Parathyroid adenoma (tissue), 2 donors: ENCODE measurements at regions not wholly inside any gene's neighbourhood (a gene's known extent, or its start where the extent isn't known, plus 50 kb on each side); places are given as distances from the start of the nearest gene placed in this dataset.
"Not testable (repeated sequence)": the region's sequence is repeated elsewhere in the genome, so short reads cannot be mapped to it uniquely, and the experiment has no call there.

Experiments used
- H2AFZ ChIP-seq: fragments of 300-600 bp; sonication (generic); one replicate; pipeline ENCODE4 v1.7.0; 2017; ENCODE audit warnings: antibody characterized with exemption, mild to moderate bottlenecking
- H3K27ac ChIP-seq: fragments of 300-600 bp; sonication (generic); one replicate; pipeline ENCODE4 v1.7.0; 2017
- H3K27me3 ChIP-seq: fragments of 300-600 bp; sonication (generic); one replicate; pipeline ENCODE4 v1.7.0; 2017; ENCODE audit warnings: low read length; ENCODE audit not compliant: control insufficient read depth, insufficient read depth
- H3K36me3 ChIP-seq: fragments of 300-600 bp; sonication (generic); one replicate; pipeline ENCODE4 v1.7.0; 2017; ENCODE audit warnings: low read length; ENCODE audit not compliant: control insufficient read depth, insufficient read depth
- H3K4me1 ChIP-seq: fragments of 300-600 bp; sonication (generic); one replicate; pipeline ENCODE4 v1.7.0; 2017; ENCODE audit warnings: control low read depth
- H3K4me2 ChIP-seq: fragments of 300-600 bp; sonication (generic); one replicate; pipeline ENCODE4 v1.7.0; 2017; ENCODE audit warnings: low read length
- H3K4me3 ChIP-seq: fragments of 300-600 bp; sonication (generic); one replicate; pipeline ENCODE4 v1.7.0; 2017; ENCODE audit warnings: low read depth, low read length
- H3K79me2 ChIP-seq: fragments of 300-600 bp; sonication (generic); one replicate; pipeline ENCODE4 v1.7.0; 2017; ENCODE audit warnings: control low read depth
- H3K9ac ChIP-seq: fragments of 300-600 bp; sonication (generic); one replicate; pipeline ENCODE4 v1.7.0; 2017; ENCODE audit warnings: mild to moderate bottlenecking
- H3K9me3 ChIP-seq: fragments of 300-600 bp; sonication (generic); one replicate; pipeline ENCODE4 v1.7.0; 2017; ENCODE audit warnings: low read length; ENCODE audit not compliant: control insufficient read depth
- TF ChIP-seq, protein P1 (sequence below): fragments of 300-600 bp; sonication (generic); IDR thresholded peaks from one replicate; pipeline ENCODE4 v1.7.0; 2017; ENCODE audit warnings: antibody characterized with exemption, mild to moderate bottlenecking
- donor health status: primary hyperparathyroidism.

DNA sequence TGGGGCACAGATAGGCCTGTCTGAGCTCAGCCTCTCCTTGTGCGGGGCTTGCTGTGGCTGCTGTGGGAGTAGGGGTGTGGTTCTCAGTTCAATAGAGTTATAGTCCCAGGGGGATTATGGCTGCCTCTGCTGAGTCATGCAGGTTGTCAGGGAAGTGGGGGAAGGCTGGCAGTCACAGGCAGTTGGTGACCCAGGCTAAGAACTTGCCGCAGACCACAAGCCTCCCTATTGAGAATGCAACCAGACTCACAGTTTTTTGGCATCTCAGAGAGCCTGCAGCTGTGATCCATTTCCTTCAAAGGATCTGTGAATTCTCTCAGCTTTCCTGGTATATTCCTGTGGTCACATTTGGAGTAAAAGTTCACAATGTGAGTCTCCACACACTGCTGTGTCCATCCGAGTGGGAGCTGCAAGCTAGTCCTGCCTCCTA is 364.9 kb downstream of the ZNF674 start:
- H3K4me3 ChIP-seq: no peak overlapping the region
- H3K9me3 ChIP-seq: no peaks in the 10 kb centered on the region
- no peaks in the 10 kb centered on the region for H3K27me3 ChIP-seq
- no peak overlapping the region for H3K4me2 ChIP-seq
- no peak overlapping the region for H2AFZ ChIP-seq
- no peaks in the 10 kb centered on the region for H3K36me3 ChIP-seq
- TF ChIP-seq, protein P1, sequence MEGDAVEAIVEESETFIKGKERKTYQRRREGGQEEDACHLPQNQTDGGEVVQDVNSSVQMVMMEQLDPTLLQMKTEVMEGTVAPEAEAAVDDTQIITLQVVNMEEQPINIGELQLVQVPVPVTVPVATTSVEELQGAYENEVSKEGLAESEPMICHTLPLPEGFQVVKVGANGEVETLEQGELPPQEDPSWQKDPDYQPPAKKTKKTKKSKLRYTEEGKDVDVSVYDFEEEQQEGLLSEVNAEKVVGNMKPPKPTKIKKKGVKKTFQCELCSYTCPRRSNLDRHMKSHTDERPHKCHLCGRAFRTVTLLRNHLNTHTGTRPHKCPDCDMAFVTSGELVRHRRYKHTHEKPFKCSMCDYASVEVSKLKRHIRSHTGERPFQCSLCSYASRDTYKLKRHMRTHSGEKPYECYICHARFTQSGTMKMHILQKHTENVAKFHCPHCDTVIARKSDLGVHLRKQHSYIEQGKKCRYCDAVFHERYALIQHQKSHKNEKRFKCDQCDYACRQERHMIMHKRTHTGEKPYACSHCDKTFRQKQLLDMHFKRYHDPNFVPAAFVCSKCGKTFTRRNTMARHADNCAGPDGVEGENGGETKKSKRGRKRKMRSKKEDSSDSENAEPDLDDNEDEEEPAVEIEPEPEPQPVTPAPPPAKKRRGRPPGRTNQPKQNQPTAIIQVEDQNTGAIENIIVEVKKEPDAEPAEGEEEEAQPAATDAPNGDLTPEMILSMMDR: no peak
- no peak overlapping the region for H3K27ac ChIP-seq
- H3K9ac ChIP-seq: no peak overlapping the region
- H3K4me1 ChIP-seq: no peaks in the 10 kb centered on the region
- no peaks in the 10 kb centered on the region for H3K79me2 ChIP-seq

DNA sequence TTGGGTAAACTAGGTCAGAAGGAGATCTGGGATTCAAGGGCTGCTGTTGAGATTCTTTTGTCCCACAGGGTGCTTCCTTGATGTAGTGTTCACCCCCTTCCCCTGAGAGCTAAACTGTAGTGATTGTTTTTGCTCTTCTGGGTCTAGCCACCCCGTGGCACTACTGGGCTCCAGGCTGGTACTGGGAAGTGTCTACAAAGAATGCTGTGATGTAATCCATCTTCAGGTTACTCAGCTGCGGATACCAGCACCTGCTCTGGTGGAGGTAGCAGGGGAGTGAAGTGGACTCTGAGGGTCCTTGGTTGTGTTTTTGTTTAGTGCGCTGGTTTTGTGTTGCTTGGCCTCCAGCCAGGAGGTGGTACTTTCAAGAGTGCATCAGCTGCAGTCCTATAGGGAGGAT is 365.5 kb downstream of the ZNF674 start:
- no peaks in the 10 kb centered on the region for H3K9me3 ChIP-seq
- no peak overlapping the region for H3K27ac ChIP-seq
- no peak overlapping the region for H3K4me3 ChIP-seq
- H3K79me2 ChIP-seq: no peaks in the 10 kb centered on the region
- no peaks in the 10 kb centered on the region for H3K27me3 ChIP-seq
- no peak overlapping the region for H2AFZ ChIP-seq
- no peak overlapping the region for H3K4me2 ChIP-seq
- no peaks in the 10 kb centered on the region for H3K36me3 ChIP-seq
- H3K4me1 ChIP-seq: no peaks in the 10 kb centered on the region
- TF ChIP-seq, protein P1: no peak
- H3K9ac ChIP-seq: no peak overlapping the region

DNA sequence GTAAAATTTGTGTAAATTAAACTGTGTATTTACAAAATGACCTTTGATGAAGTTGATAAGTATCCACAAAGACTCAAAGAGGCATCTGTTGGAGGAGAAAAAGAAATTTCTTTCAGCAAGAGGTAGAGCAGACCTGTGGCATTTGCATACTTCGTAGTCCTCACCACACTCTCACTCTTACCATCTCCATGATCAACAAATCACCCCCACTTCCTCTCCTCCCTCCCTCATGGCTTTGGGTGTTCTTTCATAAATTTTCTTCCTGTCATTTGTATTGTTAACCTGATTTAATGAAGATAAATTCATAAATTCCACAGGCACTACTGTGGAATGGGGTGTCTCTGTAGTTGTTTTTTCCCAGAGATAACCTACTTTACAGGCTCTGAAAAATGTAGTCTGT is 366.5 kb downstream of the ZNF674 start:
- Histone ChIP-seq H3K27ac (no peak overlapping the region), H3K9me3 (no peaks in the 10 kb centered on the region), H3K79me2 (no peaks in the 10 kb centered on the region), H3K4me1 (no peaks in the 10 kb centered on the region), H3K36me3 (no peaks in the 10 kb centered on the region), H3K4me2 (no peak overlapping the region), H3K4me3 (no peak overlapping the region), H2AFZ (no peak overlapping the region), H3K9ac (no peak overlapping the region), H3K27me3 (no peaks in the 10 kb centered on the region)
- TF ChIP-seq, protein P1: no peak

GRCh38 chrX:46173159-46173558 is 372.1 kb downstream of the ZNF674 start:
- Histone ChIP-seq H3K4me2 (no peak overlapping the region), H3K79me2 (no peaks in the 10 kb centered on the region), H3K36me3 (no peaks in the 10 kb centered on the region), H3K27me3 (no peaks in the 10 kb centered on the region), H3K4me1 (no peaks in the 10 kb centered on the region), H3K9me3 (no peaks in the 10 kb centered on the region), H3K27ac (no peak overlapping the region), H3K9ac (no peak overlapping the region), H2AFZ (no peak overlapping the region), H3K4me3 (no peak overlapping the region)
- TF ChIP-seq, protein P1: no peak

DNA sequence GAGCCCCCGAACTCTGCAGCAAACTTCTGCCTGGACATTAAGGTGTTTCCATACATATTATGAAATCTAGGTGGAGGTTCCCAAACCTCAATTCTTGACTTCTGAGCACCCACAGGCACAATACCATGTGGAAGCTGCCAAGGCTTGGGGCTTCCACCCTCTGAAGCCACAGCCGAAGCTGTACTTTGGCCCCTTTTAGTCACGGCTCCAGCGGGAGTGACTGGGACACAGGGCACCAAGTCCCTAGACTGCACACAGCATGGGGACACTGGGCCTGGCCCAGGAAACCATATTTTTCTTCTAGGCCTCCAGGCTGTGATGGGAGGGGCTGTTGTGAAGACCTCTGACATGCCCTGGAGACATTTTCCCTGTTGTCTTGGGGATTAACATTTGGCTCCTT is 373.8 kb downstream of the ZNF674 start:
- H3K36me3 ChIP-seq, H3K9me3 ChIP-seq, H3K4me3 ChIP-seq, H3K27me3 ChIP-seq, H3K79me2 ChIP-seq, H2AFZ ChIP-seq, H3K4me2 ChIP-seq, H3K4me1 ChIP-seq, H3K9ac ChIP-seq, H3K27ac ChIP-seq: not testable (repeated sequence)
